EH (cell line): ENCODE measurements at regions not wholly inside any gene's neighbourhood (a gene's known extent, or its start where the extent isn't known, plus 50 kb on each side); places are given as distances from the start of the nearest gene placed in this dataset.
A peak's percentile ranks its signal among the peaks of the same experiment; 100 is the strongest.

Experiments
- DNase-seq: peaks from one replicate; pipeline ENCODE4 v3.0.0-alpha.2; 2015; ENCODE audit warnings: low read depth

- DNase-seq = no peak
These were observed 379.1 kb downstream of the SUCLA2 start for GRCh38 chr13:47621931-47622330.

GRCh38 chr13:47611664-47612288 is 389.3 kb downstream of the SUCLA2 start:
- DNase-seq = no peak

GRCh38 chr13:47610687-47611086 is 390.4 kb downstream of the SUCLA2 start:
- DNase-seq = no peak

- peak; percentile 9 for DNase-seq
These were observed 397.7 kb downstream of the SUCLA2 start for GRCh38 chr13:47603365-47603764.

- peak; percentile 17 for DNase-seq
These were observed 402.6 kb downstream of the SUCLA2 start for GRCh38 chr13:47598340-47598911.

GRCh38 chr13:47594833-47595232 is 406.2 kb downstream of the SUCLA2 start:
- peak; percentile 21 for DNase-seq

GRCh38 chr13:47592256-47592655 is 408.8 kb downstream of the SUCLA2 start:
- DNase-seq = no peak

GRCh38 chr13:47588676-47589075 is 412.4 kb downstream of the SUCLA2 start:
- DNase-seq = no peak

- no peak for DNase-seq
These were observed 428.7 kb downstream of the SUCLA2 start for GRCh38 chr13:47572375-47572774.

GRCh38 chr13:47564041-47564440 is 437.0 kb downstream of the SUCLA2 start:
- no peak for DNase-seq

- DNase-seq = no peak
These were observed 444.4 kb downstream of the SUCLA2 start for GRCh38 chr13:47556703-47557102.

GRCh38 chr13:47555235-47555634 is 445.8 kb downstream of the SUCLA2 start:
- DNase-seq = no peak

- DNase-seq = no peak
These were observed 447.6 kb downstream of the SUCLA2 start for GRCh38 chr13:47553329-47553977.

GRCh38 chr13:47549219-47549752 is 451.8 kb downstream of the SUCLA2 start:
- DNase-seq = no peak

GRCh38 chr13:47548294-47548840 is 452.7 kb downstream of the SUCLA2 start:
- DNase-seq = no peak

GRCh38 chr13:47546391-47547225 is 454.5 kb downstream of the SUCLA2 start:
- DNase-seq = peak; percentile 11

GRCh38 chr13:47545201-47546024 is 455.7 kb downstream of the SUCLA2 start:
- DNase-seq = peak; percentile 35

GRCh38 chr13:47539317-47539716 is 461.8 kb downstream of the SUCLA2 start:
- DNase-seq = peak; percentile 7

GRCh38 chr13:47523771-47524170 is 477.3 kb downstream of the SUCLA2 start:
- DNase-seq = no peak

- DNase-seq = peak; percentile 3
These were observed 479.1 kb downstream of the SUCLA2 start for GRCh38 chr13:47521890-47522487.

GRCh38 chr13:47519626-47520025 is 481.4 kb downstream of the SUCLA2 start:
- DNase-seq = no peak
